Chondrocyte (in vitro differentiated cells): ENCODE measurements at regions not wholly inside any gene's neighbourhood (a gene's known extent, or its start where the extent isn't known, plus 50 kb on each side); places are given as distances from the start of the nearest gene placed in this dataset.

Experiments used
- DNase-seq: peaks from one replicate; pipeline ENCODE4 v3.0.0; 2021; ENCODE audit warnings: mixed read lengths, low spot score
- H3K27ac Mint-ChIP-seq: one replicate; pipeline ENCODE4 v1.8.0; 2021; ENCODE audit warnings: mild to moderate bottlenecking, moderate library complexity, mixed read lengths; ENCODE audit not compliant: unreplicated experiment
- H3K27me3 Mint-ChIP-seq: 2 replicates; pipeline ENCODE4 v1.8.0; 2021; ENCODE audit warnings: low read depth, mixed read lengths
- H3K36me3 Mint-ChIP-seq: 2 replicates; pipeline ENCODE4 v1.8.0; 2021; ENCODE audit warnings: low read depth, mixed read lengths
- H3K4me1 Mint-ChIP-seq: 2 replicates; pipeline ENCODE4 v1.8.0; 2021; ENCODE audit warnings: low read depth, mild to moderate bottlenecking, mixed read lengths
- H3K4me3 Mint-ChIP-seq: one replicate; pipeline ENCODE4 v1.8.0; 2021; ENCODE audit warnings: mild to moderate bottlenecking, moderate library complexity, mixed read lengths; ENCODE audit not compliant: unreplicated experiment
- H3K9me3 Mint-ChIP-seq: 2 replicates; pipeline ENCODE4 v1.8.0; 2021; ENCODE audit warnings: low read depth, mixed read lengths
- CTCF ChIP-seq: fragments of 200-600 bp; sonication (generic); IDR thresholded peaks from 2 replicates; pipeline ENCODE4 v1.5.0; 2021; ENCODE audit warnings: antibody characterized with exemption, mild to moderate bottlenecking, moderate library complexity

DNA sequence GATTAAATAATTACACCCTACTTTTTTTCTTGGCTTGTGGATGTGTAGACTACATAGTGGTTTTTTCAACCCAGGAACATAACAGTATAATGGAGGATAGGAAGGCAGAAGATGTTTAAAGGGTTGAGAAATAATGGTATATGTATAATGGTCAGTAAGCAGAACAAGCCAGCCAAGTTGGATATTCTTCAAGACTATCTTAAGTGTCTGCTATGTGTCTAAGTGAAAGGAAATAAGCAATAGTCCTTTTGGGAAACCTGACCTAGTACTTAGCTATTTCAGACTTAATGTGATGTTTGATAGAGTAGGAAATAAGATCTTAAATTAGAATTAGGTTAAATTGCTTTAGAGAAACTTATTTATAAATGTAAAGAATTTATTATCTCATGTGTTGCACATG is 85.7 kb downstream of the PTPDC1 start:
- TF ChIP-seq CTCF: no peak
- peak overlapping the region; percentile 67 for H3K27ac Mint-ChIP-seq
- H3K4me3 Mint-ChIP-seq: peak overlapping the region; percentile 94
- H3K36me3 Mint-ChIP-seq: peaks cover 19% of the 10 kb centered on the region
- peaks cover 68% of the 10 kb centered on the region for H3K4me1 Mint-ChIP-seq
- H3K9me3 Mint-ChIP-seq: no peaks in the 10 kb centered on the region
- DNase-seq: no peak
- H3K27me3 Mint-ChIP-seq: no peaks in the 10 kb centered on the region

GRCh38 chr9:94173632-94174031 is 85.5 kb upstream of the ZNF169 start:
- no peaks in the 10 kb centered on the region for H3K9me3 Mint-ChIP-seq
- no peak for TF ChIP-seq CTCF
- H3K4me1 Mint-ChIP-seq: peaks cover 86% of the 10 kb centered on the region
- peak overlapping the region; percentile 61 for H3K27ac Mint-ChIP-seq
- H3K4me3 Mint-ChIP-seq: no peak overlapping the region
- no peak for DNase-seq
- peaks cover 34% of the 10 kb centered on the region for H3K36me3 Mint-ChIP-seq
- H3K27me3 Mint-ChIP-seq: no peaks in the 10 kb centered on the region

- Mint-ChIP-seq H3K4me3 (no peak overlapping the region), H3K27me3 (no peaks in the 10 kb centered on the region), H3K4me1 (peaks cover 88% of the 10 kb centered on the region), H3K9me3 (no peaks in the 10 kb centered on the region), H3K27ac (peak overlapping the region; percentile 59), H3K36me3 (peaks cover 36% of the 10 kb centered on the region)
- TF ChIP-seq CTCF: no peak
- no peak for DNase-seq
Measured at GRCh38 chr9:94174164-94174563, 84.9 kb upstream of the ZNF169 start.

GRCh38 chr9:94175669-94176068 is 83.4 kb upstream of the ZNF169 start:
- H3K27ac Mint-ChIP-seq: peak overlapping the region; percentile 87
- no peaks in the 10 kb centered on the region for H3K9me3 Mint-ChIP-seq
- TF ChIP-seq CTCF: no peak
- H3K27me3 Mint-ChIP-seq: no peaks in the 10 kb centered on the region
- H3K4me1 Mint-ChIP-seq: peaks cover 86% of the 10 kb centered on the region
- no peak overlapping the region for H3K4me3 Mint-ChIP-seq
- DNase-seq: no peak
- peaks cover 48% of the 10 kb centered on the region for H3K36me3 Mint-ChIP-seq

DNA sequence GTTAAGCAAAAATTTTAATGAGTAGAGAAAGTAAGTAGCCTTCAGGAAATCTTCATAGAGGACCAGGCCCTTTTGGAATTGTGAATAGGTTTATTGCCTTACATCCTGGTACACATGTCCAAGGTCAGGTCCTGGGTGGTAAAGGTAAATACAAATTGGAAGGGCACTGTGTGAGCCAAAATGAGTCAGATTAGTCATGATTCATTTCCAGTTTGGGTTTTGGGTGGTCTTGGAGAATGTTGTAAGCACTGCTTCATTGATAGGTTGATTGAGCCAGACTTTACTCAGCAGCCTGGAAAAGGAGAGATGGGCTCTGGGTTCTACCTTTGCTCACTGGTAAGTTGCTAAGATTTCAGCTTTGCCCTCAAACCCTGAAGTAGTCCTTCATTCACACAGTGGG is 82.5 kb upstream of the ZNF169 start:
- Mint-ChIP-seq H3K36me3 (peaks cover 50% of the 10 kb centered on the region), H3K4me1 (peaks cover 83% of the 10 kb centered on the region), H3K9me3 (no peaks in the 10 kb centered on the region), H3K4me3 (no peak overlapping the region), H3K27ac (no peak overlapping the region), H3K27me3 (no peaks in the 10 kb centered on the region)
- DNase-seq: no peak
- no peak for TF ChIP-seq CTCF
